Dedifferentiated amniotic fluid mesenchymal stem cell (primary cell): ENCODE measurements at regions not wholly inside any gene's neighbourhood (a gene's known extent, or its start where the extent isn't known, plus 50 kb on each side); places are given as distances from the start of the nearest gene placed in this dataset.
"Not testable (repeated sequence)": the region's sequence is repeated elsewhere in the genome, so short reads cannot be mapped to it uniquely, and the experiment has no call there.

Source experiments
- DNase-seq: peaks from one replicate; pipeline ENCODE4 v3.0.0-alpha.2; 2016; ENCODE audit errors: extremely low spot score

- no peak for DNase-seq
These were observed 95.6 kb downstream of the NPIPB11 start for GRCh38 chr16:29310852-29311314.

GRCh38 chr16:29310243-29310642, 96.3 kb downstream of the NPIPB11 start:
- not testable (repeated sequence) for DNase-seq

- not testable (repeated sequence) for DNase-seq
These were observed 96.9 kb downstream of the NPIPB11 start for GRCh38 chr16:29309601-29310000.

GRCh38 chr16:29308644-29309546, 97.6 kb downstream of the NPIPB11 start:
- no peak for DNase-seq

- no peak for DNase-seq
These were observed 98.7 kb downstream of the NPIPB11 start for GRCh38 chr16:29307598-29308507.

GRCh38 chr16:29306943-29307597, 99.4 kb downstream of the NPIPB11 start:
- DNase-seq: no peak

GRCh38 chr16:29306201-29306600, 100.3 kb downstream of the NPIPB11 start:
- no peak for DNase-seq

- DNase-seq: not testable (repeated sequence)
These were observed 101.5 kb downstream of the NPIPB11 start for GRCh38 chr16:29305018-29305417.

- no peak for DNase-seq
These were observed 102.3 kb downstream of the NPIPB11 start for GRCh38 chr16:29304251-29304650.

GRCh38 chr16:29303520-29303919, 103.0 kb downstream of the NPIPB11 start:
- DNase-seq: no peak

GRCh38 chr16:29302976-29303375, 103.5 kb downstream of the NPIPB11 start:
- no peak for DNase-seq

- not testable (repeated sequence) for DNase-seq
These were observed 104.1 kb downstream of the NPIPB11 start for GRCh38 chr16:29302433-29302832.

- not testable (repeated sequence) for DNase-seq
These were observed 104.7 kb downstream of the NPIPB11 start for GRCh38 chr16:29301662-29302285.

GRCh38 chr16:29300541-29301535, 105.7 kb downstream of the NPIPB11 start:
- not testable (repeated sequence) for DNase-seq

- not testable (repeated sequence) for DNase-seq
These were observed 106.5 kb downstream of the NPIPB11 start for GRCh38 chr16:29300030-29300491.

- DNase-seq: not testable (repeated sequence)
These were observed 107.5 kb downstream of the NPIPB11 start for GRCh38 chr16:29298997-29299396.

- DNase-seq: not testable (repeated sequence)
These were observed 108.2 kb downstream of the NPIPB11 start for GRCh38 chr16:29298307-29298706.

- not testable (repeated sequence) for DNase-seq
These were observed 108.7 kb downstream of the NPIPB11 start for GRCh38 chr16:29297809-29298177.

- not testable (repeated sequence) for DNase-seq
These were observed 109.2 kb downstream of the NPIPB11 start for GRCh38 chr16:29297144-29297808.
